NB4 (cell line): ENCODE measurements at regions not wholly inside any gene's neighbourhood (a gene's known extent, or its start where the extent isn't known, plus 50 kb on each side); places are given as distances from the start of the nearest gene placed in this dataset.

ENCODE experiments used
- DNase-seq: peaks from one replicate; pipeline ENCODE4 v3.0.0; 2010; ENCODE audit warnings: low read depth
- H3K4me3 ChIP-seq: one replicate; pipeline ENCODE4 v1.5.1; 2011; ENCODE audit warnings: mild to moderate bottlenecking, low read depth, low read length, moderate library complexity
- CTCF ChIP-seq: IDR thresholded peaks from one replicate; pipeline ENCODE4 v1.5.1; 2012; ENCODE audit warnings: low read depth, low read length
- MAX ChIP-seq: IDR thresholded peaks from 2 replicates; pipeline ENCODE4 v1.6.1; 2011; ENCODE audit warnings: low read depth, low read length
- MYC ChIP-seq: IDR thresholded peaks from 2 replicates; pipeline ENCODE4 v1.6.1; 2011; ENCODE audit warnings: low read depth, low read length
- POLR2A ChIP-seq: IDR thresholded peaks from 2 replicates; pipeline ENCODE4 v1.6.1; 2011; ENCODE audit warnings: mild to moderate bottlenecking; ENCODE audit not compliant: insufficient read length; ENCODE audit errors: extremely low read depth

DNA sequence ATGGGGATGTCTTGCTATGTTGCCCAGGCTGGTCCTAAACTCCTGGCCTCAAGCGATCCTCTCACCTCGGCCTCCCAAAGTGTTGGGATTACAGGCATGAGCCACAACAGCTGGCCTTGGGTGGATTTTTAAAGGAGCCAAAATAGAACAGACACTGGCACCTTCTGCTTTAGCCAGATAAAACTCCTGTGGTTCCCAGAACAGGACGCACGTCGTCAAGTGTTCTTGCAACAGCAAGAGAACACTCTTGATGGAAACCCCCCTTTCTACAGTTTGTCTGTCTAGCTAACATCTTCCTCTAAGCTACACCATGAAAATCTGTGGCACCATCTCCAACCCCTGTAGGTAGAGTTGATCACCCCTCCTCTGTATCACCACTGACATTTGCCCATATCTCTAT is 122.6 kb downstream of the NPIPB5 start:
- no peak for TF ChIP-seq MAX
- TF ChIP-seq CTCF = no peak
- no peak for TF ChIP-seq POLR2A
- TF ChIP-seq MYC = no peak
- no peak for DNase-seq
- H3K4me3 ChIP-seq = no peak overlapping the region

DNA sequence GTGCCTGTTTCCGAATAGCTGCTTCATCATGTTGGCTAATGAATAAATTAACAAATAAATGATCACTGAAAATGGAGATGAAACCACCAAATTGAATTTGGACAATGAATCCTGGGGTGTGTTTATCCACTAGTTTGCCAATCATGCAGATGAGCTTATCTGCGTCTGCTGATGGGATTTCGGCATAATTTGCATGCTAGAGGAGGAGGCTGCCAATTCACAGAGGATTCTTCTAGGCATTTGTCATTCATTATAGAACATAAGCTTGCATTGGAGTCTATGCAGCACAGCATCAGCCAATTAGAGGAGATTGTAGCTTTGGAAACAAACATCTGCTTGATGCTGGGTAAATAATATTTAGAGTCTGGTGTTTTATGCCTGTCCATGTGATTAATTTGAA is 123.1 kb downstream of the NPIPB5 start:
- DNase-seq = no peak
- no peak for TF ChIP-seq MAX
- no peak for TF ChIP-seq MYC
- TF ChIP-seq POLR2A = no peak
- no peak for TF ChIP-seq CTCF
- no peak overlapping the region for H3K4me3 ChIP-seq

- DNase-seq = no peak
- no peak overlapping the region for H3K4me3 ChIP-seq
- TF ChIP-seq POLR2A = no peak
- no peak for TF ChIP-seq MAX
- TF ChIP-seq CTCF = no peak
- TF ChIP-seq MYC = no peak
Observed at GRCh38 chr16:22634954-22635353, 124.3 kb downstream of the NPIPB5 start.

- H3K4me3 ChIP-seq = no peak overlapping the region
- TF ChIP-seq MYC (no peak), MAX (no peak), CTCF (no peak), POLR2A (no peak)
- DNase-seq = no peak
Observed at GRCh38 chr16:22635357-22635761, 124.7 kb downstream of the NPIPB5 start.

DNA sequence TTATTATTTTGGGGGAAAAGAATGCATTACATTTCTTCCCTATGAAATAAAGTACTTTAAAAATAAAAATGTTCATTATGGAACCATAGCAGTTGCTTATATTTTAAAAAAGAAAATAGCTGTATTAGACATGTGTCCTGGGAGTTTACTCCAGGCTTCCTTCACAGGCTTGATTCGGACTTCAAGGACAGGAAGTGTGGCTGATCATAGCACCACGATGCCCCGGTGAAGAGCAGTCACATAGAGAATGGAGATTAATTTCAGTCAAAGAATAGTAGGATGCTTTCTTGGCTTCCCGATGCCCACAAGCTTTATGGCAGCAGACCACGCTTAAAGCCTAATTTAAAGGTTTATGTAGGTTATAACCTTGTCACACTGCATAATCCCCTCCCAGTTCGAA is 125.1 kb downstream of the NPIPB5 start:
- TF ChIP-seq CTCF = no peak
- TF ChIP-seq POLR2A = no peak
- no peak for TF ChIP-seq MYC
- TF ChIP-seq MAX = no peak
- H3K4me3 ChIP-seq = no peak overlapping the region
- no peak for DNase-seq
